ENCODE measurements at regions not wholly inside any gene's neighbourhood (a gene's known extent, or its start where the extent isn't known, plus 50 kb on each side); places are given as distances from the start of the nearest gene placed in this dataset.

GRCh38 chr6:166784691-166785090 lies 157.6 kb upstream of the RPS6KA2 start:
- H3K4me3 ChIP-seq (ENCODE audit: low read depth, low read length), result no peak overlapping the region
- TF ChIP-seq, protein P1, sequence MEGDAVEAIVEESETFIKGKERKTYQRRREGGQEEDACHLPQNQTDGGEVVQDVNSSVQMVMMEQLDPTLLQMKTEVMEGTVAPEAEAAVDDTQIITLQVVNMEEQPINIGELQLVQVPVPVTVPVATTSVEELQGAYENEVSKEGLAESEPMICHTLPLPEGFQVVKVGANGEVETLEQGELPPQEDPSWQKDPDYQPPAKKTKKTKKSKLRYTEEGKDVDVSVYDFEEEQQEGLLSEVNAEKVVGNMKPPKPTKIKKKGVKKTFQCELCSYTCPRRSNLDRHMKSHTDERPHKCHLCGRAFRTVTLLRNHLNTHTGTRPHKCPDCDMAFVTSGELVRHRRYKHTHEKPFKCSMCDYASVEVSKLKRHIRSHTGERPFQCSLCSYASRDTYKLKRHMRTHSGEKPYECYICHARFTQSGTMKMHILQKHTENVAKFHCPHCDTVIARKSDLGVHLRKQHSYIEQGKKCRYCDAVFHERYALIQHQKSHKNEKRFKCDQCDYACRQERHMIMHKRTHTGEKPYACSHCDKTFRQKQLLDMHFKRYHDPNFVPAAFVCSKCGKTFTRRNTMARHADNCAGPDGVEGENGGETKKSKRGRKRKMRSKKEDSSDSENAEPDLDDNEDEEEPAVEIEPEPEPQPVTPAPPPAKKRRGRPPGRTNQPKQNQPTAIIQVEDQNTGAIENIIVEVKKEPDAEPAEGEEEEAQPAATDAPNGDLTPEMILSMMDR (IDR thresholded peaks at IDR 0.05; ENCODE audit: insufficient read depth, low read depth, low read length, missing control alignments), result no peak

DNA sequence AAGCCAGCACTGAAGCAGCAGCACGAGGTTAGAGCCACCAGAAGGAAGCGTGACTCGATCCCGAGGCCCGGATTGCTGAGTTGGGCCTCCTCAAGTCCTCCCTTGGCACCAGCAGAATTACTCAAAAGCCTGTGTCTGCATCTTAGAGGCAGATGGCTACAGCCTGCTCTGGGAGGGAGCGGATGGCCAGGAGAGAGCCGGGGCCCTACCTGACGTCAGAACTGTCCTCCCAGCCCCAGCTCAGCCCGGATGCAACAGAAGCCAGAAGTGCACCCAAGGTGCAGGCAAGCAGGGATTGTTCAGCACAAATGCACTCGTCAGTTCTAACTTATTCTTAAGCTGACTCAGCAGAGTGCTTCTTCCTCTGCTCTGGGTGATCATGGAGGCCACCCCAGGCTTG lies 155.5 kb upstream of the RPS6KA2 start:
- H3K4me3 ChIP-seq (ENCODE audit: low read depth, low read length), result no peak overlapping the region
- TF ChIP-seq, protein P1 (IDR thresholded peaks at IDR 0.05; ENCODE audit: insufficient read depth, low read depth, low read length, missing control alignments), result no peak
- no peak for DNase-seq (ENCODE audit: low read depth)

More at GRCh38 chr6:166784691-166785090, 157.6 kb upstream of the RPS6KA2 start:
- no peak for DNase-seq (ENCODE audit: low read depth)

- no peak for DNase-seq (ENCODE audit: low read depth)
- H3K4me3 ChIP-seq (ENCODE audit: low read depth, low read length), result no peak overlapping the region
- TF ChIP-seq, protein P1 (IDR thresholded peaks at IDR 0.05; ENCODE audit: insufficient read depth, low read depth, low read length, missing control alignments), result no peak
These were observed 154.3 kb upstream of the RPS6KA2 start for GRCh38 chr6:166781331-166781730.

- no peak for DNase-seq (ENCODE audit: low read depth)
- no peak overlapping the region for H3K4me3 ChIP-seq (ENCODE audit: low read depth, low read length)
- TF ChIP-seq, protein P1 (IDR thresholded peaks at IDR 0.05; ENCODE audit: insufficient read depth, low read depth, low read length, missing control alignments), result no peak
These were observed 153.1 kb upstream of the RPS6KA2 start for GRCh38 chr6:166779963-166780683.

GRCh38 chr6:166779381-166779780 lies 152.3 kb upstream of the RPS6KA2 start:
- no peak overlapping the region for H3K4me3 ChIP-seq (ENCODE audit: low read depth, low read length)
- TF ChIP-seq, protein P1 (IDR thresholded peaks at IDR 0.05; ENCODE audit: insufficient read depth, low read depth, low read length, missing control alignments), result no peak
- DNase-seq (ENCODE audit: low read depth), result no peak

GRCh38 chr6:166778776-166779175 lies 151.7 kb upstream of the RPS6KA2 start:
- no peak overlapping the region for H3K4me3 ChIP-seq (ENCODE audit: low read depth, low read length)
- no peak for DNase-seq (ENCODE audit: low read depth)
- TF ChIP-seq, protein P1 (IDR thresholded peaks at IDR 0.05; ENCODE audit: insufficient read depth, low read depth, low read length, missing control alignments), result no peak

- no peak overlapping the region for H3K4me3 ChIP-seq (ENCODE audit: low read depth, low read length)
- no peak for DNase-seq (ENCODE audit: low read depth)
- TF ChIP-seq, protein P1 (IDR thresholded peaks at IDR 0.05; ENCODE audit: insufficient read depth, low read depth, low read length, missing control alignments), result no peak
These were observed 151.0 kb upstream of the RPS6KA2 start for GRCh38 chr6:166778046-166778445.

All from GM12865 (cell line).